ENCODE measurements at regions not wholly inside any gene's neighbourhood (a gene's known extent, or its start where the extent isn't known, plus 50 kb on each side); places are given as distances from the start of the nearest gene placed in this dataset.

DNA sequence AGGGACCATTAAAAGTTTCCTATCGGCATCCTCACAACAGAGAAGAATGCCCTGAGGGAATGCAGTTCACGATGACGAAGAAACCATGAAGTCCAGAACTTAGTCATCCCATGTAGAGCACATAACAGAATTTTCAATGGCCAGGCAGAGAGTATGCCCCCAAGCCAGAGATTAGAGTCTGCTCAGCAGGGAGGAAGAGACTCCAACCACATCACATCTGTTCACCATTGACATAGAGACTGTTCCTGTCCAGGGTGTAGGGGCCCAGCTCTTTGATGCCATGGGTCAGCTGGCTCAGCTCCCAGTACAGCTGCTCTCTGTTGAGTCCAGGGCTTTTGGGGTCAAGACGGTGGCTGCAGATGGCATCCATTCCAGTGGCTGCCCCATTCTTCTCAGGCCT is 68.2 kb downstream of the MBD3L1 start:
- H3K4me2 ChIP-seq (ENCODE audit: low read length), result no peak overlapping the region
- no peak overlapping the region for H2AFZ ChIP-seq (ENCODE audit: low read depth, low read length)
- H4K20me1 ChIP-seq (ENCODE audit: insufficient read depth, low read length), result no peaks in the 10 kb centered on the region
- peaks cover 25% of the 10 kb centered on the region for H3K9me3 ChIP-seq (ENCODE audit: insufficient read depth, low read depth, low read length)
- FAIRE-seq, result no peak
- H3K9me3 Mint-ChIP-seq (ENCODE audit: unreplicated experiment), result no peaks in the 10 kb centered on the region
- H3K27me3 Mint-ChIP-seq (ENCODE audit: low read depth, unreplicated experiment), result no peaks in the 10 kb centered on the region
- DNase-seq (ENCODE audit: low read depth), result no peak
- no peak overlapping the region for H3K4me3 ChIP-seq (ENCODE audit: insufficient read depth, low read depth, low read length)
- no peak overlapping the region for H3K9ac ChIP-seq (ENCODE audit: low read length)
- no peaks in the 10 kb centered on the region for H3K27me3 ChIP-seq (ENCODE audit: insufficient read depth, low read length)
- no peaks in the 10 kb centered on the region for H3K36me3 Mint-ChIP-seq (ENCODE audit: low read depth, unreplicated experiment)
- no peak overlapping the region for H3K27ac Mint-ChIP-seq (ENCODE audit: unreplicated experiment)
- H3K4me3 Mint-ChIP-seq (ENCODE audit: unreplicated experiment), result no peak overlapping the region
- H3K4me1 Mint-ChIP-seq (ENCODE audit: low read depth, unreplicated experiment), result no peaks in the 10 kb centered on the region
- H3K36me3 ChIP-seq (ENCODE audit: insufficient read depth, low read length), result no peaks in the 10 kb centered on the region
- H3K4me1 ChIP-seq (ENCODE audit: insufficient read depth, low read length), result no peaks in the 10 kb centered on the region
- no peaks in the 10 kb centered on the region for H3K79me2 ChIP-seq (ENCODE audit: insufficient read depth, low read length)
- H3K27ac ChIP-seq (ENCODE audit: low read depth, low read length), result no peak overlapping the region
- TF ChIP-seq, protein P1, sequence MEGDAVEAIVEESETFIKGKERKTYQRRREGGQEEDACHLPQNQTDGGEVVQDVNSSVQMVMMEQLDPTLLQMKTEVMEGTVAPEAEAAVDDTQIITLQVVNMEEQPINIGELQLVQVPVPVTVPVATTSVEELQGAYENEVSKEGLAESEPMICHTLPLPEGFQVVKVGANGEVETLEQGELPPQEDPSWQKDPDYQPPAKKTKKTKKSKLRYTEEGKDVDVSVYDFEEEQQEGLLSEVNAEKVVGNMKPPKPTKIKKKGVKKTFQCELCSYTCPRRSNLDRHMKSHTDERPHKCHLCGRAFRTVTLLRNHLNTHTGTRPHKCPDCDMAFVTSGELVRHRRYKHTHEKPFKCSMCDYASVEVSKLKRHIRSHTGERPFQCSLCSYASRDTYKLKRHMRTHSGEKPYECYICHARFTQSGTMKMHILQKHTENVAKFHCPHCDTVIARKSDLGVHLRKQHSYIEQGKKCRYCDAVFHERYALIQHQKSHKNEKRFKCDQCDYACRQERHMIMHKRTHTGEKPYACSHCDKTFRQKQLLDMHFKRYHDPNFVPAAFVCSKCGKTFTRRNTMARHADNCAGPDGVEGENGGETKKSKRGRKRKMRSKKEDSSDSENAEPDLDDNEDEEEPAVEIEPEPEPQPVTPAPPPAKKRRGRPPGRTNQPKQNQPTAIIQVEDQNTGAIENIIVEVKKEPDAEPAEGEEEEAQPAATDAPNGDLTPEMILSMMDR (IDR thresholded peaks at IDR 0.05; ENCODE audit: insufficient read depth, low read depth, low read length), result no peak
- no peak for TF ChIP-seq EZH2 (IDR thresholded peaks at IDR 0.05; ENCODE audit: insufficient read depth, low read length)

DNA sequence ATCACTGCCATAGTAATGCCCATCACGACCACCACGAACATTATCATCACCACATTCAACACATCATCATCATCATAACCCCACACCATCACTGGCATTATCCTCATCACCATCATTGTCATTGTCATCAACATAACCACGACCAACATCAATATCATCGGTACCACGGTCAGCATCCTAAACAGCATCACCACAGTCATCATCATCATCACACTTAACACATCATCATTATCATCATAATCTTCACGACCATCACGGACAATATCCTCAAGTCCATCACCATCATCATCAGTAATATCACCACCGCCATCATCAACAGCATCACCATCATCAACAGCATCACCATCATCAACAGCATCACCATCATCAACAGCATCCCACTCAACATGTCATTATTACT is 70.3 kb downstream of the MBD3L1 start:
- Histone ChIP-seq H2AFZ (ENCODE audit: low read depth, low read length) (no peak overlapping the region), H3K9me3 (ENCODE audit: insufficient read depth, low read depth, low read length) (peaks cover 31% of the 10 kb centered on the region), H3K9ac (ENCODE audit: low read length) (no peak overlapping the region), H3K4me3 (ENCODE audit: insufficient read depth, low read depth, low read length) (no peak overlapping the region), H3K79me2 (ENCODE audit: insufficient read depth, low read length) (no peaks in the 10 kb centered on the region), H4K20me1 (ENCODE audit: insufficient read depth, low read length) (no peaks in the 10 kb centered on the region), H3K4me1 (ENCODE audit: insufficient read depth, low read length) (no peaks in the 10 kb centered on the region), H3K27me3 (ENCODE audit: insufficient read depth, low read length) (no peaks in the 10 kb centered on the region), H3K36me3 (ENCODE audit: insufficient read depth, low read length) (no peaks in the 10 kb centered on the region), H3K4me2 (ENCODE audit: low read length) (no peak overlapping the region), H3K27ac (ENCODE audit: low read depth, low read length) (no peak overlapping the region)
- no peak overlapping the region for H3K4me3 Mint-ChIP-seq (ENCODE audit: unreplicated experiment)
- no peak overlapping the region for H3K27ac Mint-ChIP-seq (ENCODE audit: unreplicated experiment)
- TF ChIP-seq, protein P1 (IDR thresholded peaks at IDR 0.05; ENCODE audit: insufficient read depth, low read depth, low read length), result no peak
- no peak for TF ChIP-seq EZH2 (IDR thresholded peaks at IDR 0.05; ENCODE audit: insufficient read depth, low read length)
- H3K36me3 Mint-ChIP-seq (ENCODE audit: low read depth, unreplicated experiment), result no peaks in the 10 kb centered on the region
- no peaks in the 10 kb centered on the region for H3K9me3 Mint-ChIP-seq (ENCODE audit: unreplicated experiment)
- DNase-seq (ENCODE audit: low read depth) (no peak), FAIRE-seq (no peak)
- no peaks in the 10 kb centered on the region for H3K27me3 Mint-ChIP-seq (ENCODE audit: low read depth, unreplicated experiment)
- no peaks in the 10 kb centered on the region for H3K4me1 Mint-ChIP-seq (ENCODE audit: low read depth, unreplicated experiment)

DNA sequence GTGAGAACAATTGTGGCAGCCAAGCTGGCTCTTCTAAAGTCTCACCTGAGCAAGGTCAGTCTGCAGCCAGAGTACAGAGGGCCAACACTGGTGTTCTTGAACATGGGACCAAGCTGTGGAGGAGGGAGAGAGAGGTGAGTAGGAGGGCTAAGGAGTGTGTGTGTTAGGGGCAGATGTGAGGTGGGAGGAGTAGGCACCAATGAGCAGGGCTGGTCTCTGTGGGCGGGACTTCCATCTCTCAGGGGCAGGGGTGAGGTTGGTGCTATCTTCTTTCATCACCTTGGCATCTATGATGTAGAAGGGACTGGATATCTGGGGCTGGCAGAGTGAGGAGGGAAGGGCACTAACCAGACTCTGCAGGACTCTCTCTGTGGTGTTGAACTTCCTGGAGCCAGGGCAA is 72.4 kb downstream of the MBD3L1 start:
- DNase-seq (ENCODE audit: low read depth) (no peak), FAIRE-seq (no peak)
- no peak for TF ChIP-seq EZH2 (IDR thresholded peaks at IDR 0.05; ENCODE audit: insufficient read depth, low read length)
- TF ChIP-seq, protein P1 (IDR thresholded peaks at IDR 0.05; ENCODE audit: insufficient read depth, low read depth, low read length), result no peak
- Histone ChIP-seq H3K4me3 (ENCODE audit: insufficient read depth, low read depth, low read length) (no peak overlapping the region), H3K79me2 (ENCODE audit: insufficient read depth, low read length) (no peaks in the 10 kb centered on the region), H3K4me2 (ENCODE audit: low read length) (no peak overlapping the region), H3K9me3 (ENCODE audit: insufficient read depth, low read depth, low read length) (peaks cover 26% of the 10 kb centered on the region), H3K9ac (ENCODE audit: low read length) (no peak overlapping the region), H4K20me1 (ENCODE audit: insufficient read depth, low read length) (no peaks in the 10 kb centered on the region), H3K27ac (ENCODE audit: low read depth, low read length) (no peak overlapping the region), H2AFZ (ENCODE audit: low read depth, low read length) (no peak overlapping the region), H3K27me3 (ENCODE audit: insufficient read depth, low read length) (no peaks in the 10 kb centered on the region), H3K36me3 (ENCODE audit: insufficient read depth, low read length) (no peaks in the 10 kb centered on the region), H3K4me1 (ENCODE audit: insufficient read depth, low read length) (no peaks in the 10 kb centered on the region)
- Mint-ChIP-seq H3K36me3 (ENCODE audit: low read depth, unreplicated experiment) (no peaks in the 10 kb centered on the region), H3K4me3 (ENCODE audit: unreplicated experiment) (no peak overlapping the region), H3K9me3 (ENCODE audit: unreplicated experiment) (no peaks in the 10 kb centered on the region), H3K27me3 (ENCODE audit: low read depth, unreplicated experiment) (no peaks in the 10 kb centered on the region), H3K27ac (ENCODE audit: unreplicated experiment) (no peak overlapping the region), H3K4me1 (ENCODE audit: low read depth, unreplicated experiment) (no peaks in the 10 kb centered on the region)
